DMS79 treated with DMSO at 0.1 percent for 48 hours (cell line): ENCODE measurements at regions not wholly inside any gene's neighbourhood (a gene's known extent, or its start where the extent isn't known, plus 50 kb on each side); places are given as distances from the start of the nearest gene placed in this dataset.

Experiments
- DNase-seq: peaks from one replicate; lab custom pipeline; 2025; lab: John Stamatoyannopoulos, UW

GRCh38 chr10:43959364-43960134, 310.9 kb upstream of the ZNF32 start:
- DNase-seq: no peak

GRCh38 chr10:43958964-43959363, 310.3 kb upstream of the ZNF32 start:
- DNase-seq: no peak

- DNase-seq: no peak
Observed at GRCh38 chr10:43958071-43958432, 309.4 kb upstream of the ZNF32 start.

GRCh38 chr10:43957267-43958070, 308.8 kb upstream of the ZNF32 start:
- DNase-seq: no peak

- DNase-seq: no peak
Observed at GRCh38 chr10:43955978-43956377, 307.3 kb upstream of the ZNF32 start.

- no peak for DNase-seq
Observed at GRCh38 chr10:43955002-43955596, 306.4 kb upstream of the ZNF32 start.

GRCh38 chr10:43953672-43954071, 305.0 kb upstream of the ZNF32 start:
- DNase-seq: no peak

GRCh38 chr10:43952760-43953159, 304.1 kb upstream of the ZNF32 start:
- DNase-seq: no peak

GRCh38 chr10:43949351-43949750, 300.7 kb upstream of the ZNF32 start:
- no peak for DNase-seq

- DNase-seq: no peak
Observed at GRCh38 chr10:43946445-43946844, 297.8 kb upstream of the ZNF32 start.

- DNase-seq: no peak
Observed at GRCh38 chr10:43945908-43946307, 297.2 kb upstream of the ZNF32 start.

GRCh38 chr10:43945094-43945730, 296.5 kb upstream of the ZNF32 start:
- no peak for DNase-seq

GRCh38 chr10:43944381-43945093, 295.9 kb upstream of the ZNF32 start:
- no peak for DNase-seq

GRCh38 chr10:43943818-43944360, 295.2 kb upstream of the ZNF32 start:
- DNase-seq: no peak

- DNase-seq: no peak
Observed at GRCh38 chr10:43943119-43943817, 294.6 kb upstream of the ZNF32 start.

GRCh38 chr10:43942096-43942850, 293.6 kb upstream of the ZNF32 start:
- peak; percentile 0 for DNase-seq

GRCh38 chr10:43940898-43941837, 292.5 kb upstream of the ZNF32 start:
- no peak for DNase-seq

- no peak for DNase-seq
Observed at GRCh38 chr10:43939939-43940820, 291.5 kb upstream of the ZNF32 start.
